PC-3 (cell line): ENCODE measurements at regions not wholly inside any gene's neighbourhood (a gene's known extent, or its start where the extent isn't known, plus 50 kb on each side); places are given as distances from the start of the nearest gene placed in this dataset.

Experiments used
- ATAC-seq: fragments of 200-7000 bp; cut with Tn5 transposase; 2 replicates; pipeline ENCODE4 v1.9.1; 2020; ENCODE audit warnings: mild to moderate bottlenecking, moderate library complexity
- BruUV-seq: library from RNA; stranded (reverse); fragments of 400-500 nt; replicated peaks from 2 replicates; lab custom pipeline; 2021; lab: Mats Ljungman, UMichigan
- CTCF ChIA-PET: fragments of 300-600 bp; sonication (Branson Sonifier 250); formaldehyde crosslinking; loops from one replicate; lab custom pipeline; 2022; ENCODE audit warnings: antibody characterized with exemption; lab: Charles Lee
- POLR2A ChIA-PET: fragments of 300-600 bp; sonication (Branson Sonifier 250); formaldehyde crosslinking; loops from one replicate; lab custom pipeline; 2022; ENCODE audit warnings: antibody characterized with exemption; ENCODE audit not compliant: unreplicated experiment; lab: Charles Lee
- DNase-seq: peaks from one replicate; pipeline ENCODE4 v3.0.0-alpha.2; 2015
- H2AFZ ChIP-seq: fragments of 300-600 bp; sonication (generic); 2 replicates; pipeline ENCODE4 v1.6.0; 2016; ENCODE audit warnings: antibody characterized with exemption, low read length
- H3F3A ChIP-seq: fragments of 300-600 bp; sonication (generic); one replicate; pipeline ENCODE4 v1.6.0; 2017; ENCODE audit warnings: antibody characterized with exemption, low read length, control low read depth, mild to moderate bottlenecking; ENCODE audit not compliant: unreplicated experiment
- H3K27ac ChIP-seq: fragments of 300-600 bp; sonication (generic); 2 replicates; pipeline ENCODE4 v1.5.1; 2016; ENCODE audit warnings: mild to moderate bottlenecking, low read length
- H3K27me3 ChIP-seq: fragments of 300-600 bp; sonication (generic); 2 replicates; pipeline ENCODE4 v1.6.1; 2016; ENCODE audit warnings: low read length, mixed read lengths
- H3K36me3 ChIP-seq: fragments of 300-600 bp; sonication (generic); 2 replicates; pipeline ENCODE4 v1.6.1; 2016; ENCODE audit warnings: low read depth, mixed run types, low read length, mixed read lengths
- H3K4me1 ChIP-seq: fragments of 300-600 bp; sonication (generic); 2 replicates; pipeline ENCODE4 v1.5.1; 2016; ENCODE audit warnings: low read length; ENCODE audit not compliant: insufficient read depth
- H3K4me2 ChIP-seq: fragments of 300-600 bp; sonication (generic); 2 replicates; pipeline ENCODE4 v1.6.0; 2016; ENCODE audit warnings: low read length
- H3K4me3 ChIP-seq: fragments of 300-600 bp; sonication (generic); 2 replicates; pipeline ENCODE4 v1.5.1; 2016; ENCODE audit warnings: mild to moderate bottlenecking, low read length, mixed read lengths
- H3K79me2 ChIP-seq: fragments of 300-600 bp; sonication (generic); 2 replicates; pipeline ENCODE4 v1.6.1; 2017; ENCODE audit warnings: low read length, mixed read lengths
- H3K9ac ChIP-seq: fragments of 300-600 bp; sonication (generic); 2 replicates; pipeline ENCODE4 v1.6.0; 2016; ENCODE audit warnings: mild to moderate bottlenecking, low read length
- H3K9me2 ChIP-seq: fragments of 300-600 bp; sonication (generic); replicated peaks from 2 replicates; pipeline ENCODE4 v1.6.1; 2016; ENCODE audit warnings: mixed run types, low read length, mixed read lengths
- H3K9me3 ChIP-seq: fragments of 300-600 bp; sonication (generic); 2 replicates; pipeline ENCODE4 v1.6.1; 2016; ENCODE audit warnings: low read length, mixed read lengths
- H4K20me1 ChIP-seq: fragments of 300-600 bp; sonication (generic); 2 replicates; pipeline ENCODE4 v1.6.1; 2016; ENCODE audit warnings: low read length, mixed read lengths
- EZH2 ChIP-seq: fragments of 300-600 bp; sonication (generic); IDR thresholded peaks from one replicate; pipeline ENCODE4 v1.6.1; 2017; ENCODE audit warnings: antibody characterized with exemption, mild to moderate bottlenecking, low read length; ENCODE audit not compliant: unreplicated experiment
- EZH2phosphoT487 ChIP-seq: fragments of 300-600 bp; sonication (generic); IDR thresholded peaks from 2 replicates; pipeline ENCODE4 v1.6.1; 2018; ENCODE audit warnings: mild to moderate bottlenecking, antibody characterized with exemption, low read length, borderline replicate concordance
- intact Hi-C: fragments of 100-400 bp; cut with micrococcal nuclease; formaldehyde crosslinking; loops from 2 replicates; pipeline ENCODE4 v1.9.0; 2023
- TF ChIP-seq, protein P1 (sequence below): fragments of 300-600 bp; sonication (generic); conservative IDR thresholded peaks from 2 replicates; pipeline ENCODE4 v1.5.1; 2017; ENCODE audit warnings: antibody characterized with exemption, low read depth, mild to moderate bottlenecking, low read length

DNA sequence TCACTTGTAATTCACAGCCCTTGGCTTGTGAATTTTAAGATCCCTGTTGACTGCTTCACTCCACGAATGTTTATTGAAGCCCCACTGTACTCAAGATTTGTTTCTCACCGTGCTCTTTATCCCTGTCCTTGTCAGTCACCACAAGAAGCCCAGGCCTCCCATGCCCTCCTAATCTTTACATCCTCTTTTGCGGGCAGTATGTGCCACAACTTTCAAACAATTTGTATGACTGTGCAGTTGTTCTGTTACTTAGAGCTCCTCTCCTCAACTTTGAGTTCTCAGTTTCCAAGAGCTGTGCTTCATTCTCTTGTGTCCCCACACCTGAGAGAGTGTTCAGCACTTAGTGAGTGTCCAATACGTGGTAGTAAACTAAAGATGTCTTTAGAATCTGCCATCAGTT lies 467.7 kb downstream of the NKX6-1 start:
- Histone ChIP-seq H3K79me2 (no peaks in the 10 kb centered on the region), H3K4me3 (no peak overlapping the region), H3K36me3 (no peaks in the 10 kb centered on the region), H3K9me2 (no peaks in the 10 kb centered on the region), H3K4me2 (no peak overlapping the region), H3K27ac (no peak overlapping the region), H4K20me1 (no peaks in the 10 kb centered on the region), H3K9me3 (no peaks in the 10 kb centered on the region), H3K9ac (no peak overlapping the region), H2AFZ (no peak overlapping the region), H3K4me1 (no peaks in the 10 kb centered on the region), H3F3A (no peaks in the 10 kb centered on the region), H3K27me3 (no peaks in the 10 kb centered on the region)
- DNase-seq, result no peak
- intact Hi-C loops, result no loop called here
- TF ChIP-seq EZH2phosphoT487 (no peak), EZH2 (no peak)
- TF ChIP-seq, protein P1, sequence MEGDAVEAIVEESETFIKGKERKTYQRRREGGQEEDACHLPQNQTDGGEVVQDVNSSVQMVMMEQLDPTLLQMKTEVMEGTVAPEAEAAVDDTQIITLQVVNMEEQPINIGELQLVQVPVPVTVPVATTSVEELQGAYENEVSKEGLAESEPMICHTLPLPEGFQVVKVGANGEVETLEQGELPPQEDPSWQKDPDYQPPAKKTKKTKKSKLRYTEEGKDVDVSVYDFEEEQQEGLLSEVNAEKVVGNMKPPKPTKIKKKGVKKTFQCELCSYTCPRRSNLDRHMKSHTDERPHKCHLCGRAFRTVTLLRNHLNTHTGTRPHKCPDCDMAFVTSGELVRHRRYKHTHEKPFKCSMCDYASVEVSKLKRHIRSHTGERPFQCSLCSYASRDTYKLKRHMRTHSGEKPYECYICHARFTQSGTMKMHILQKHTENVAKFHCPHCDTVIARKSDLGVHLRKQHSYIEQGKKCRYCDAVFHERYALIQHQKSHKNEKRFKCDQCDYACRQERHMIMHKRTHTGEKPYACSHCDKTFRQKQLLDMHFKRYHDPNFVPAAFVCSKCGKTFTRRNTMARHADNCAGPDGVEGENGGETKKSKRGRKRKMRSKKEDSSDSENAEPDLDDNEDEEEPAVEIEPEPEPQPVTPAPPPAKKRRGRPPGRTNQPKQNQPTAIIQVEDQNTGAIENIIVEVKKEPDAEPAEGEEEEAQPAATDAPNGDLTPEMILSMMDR, result no peak
- ChIA-PET POLR2A (no interaction called here), CTCF (no interaction called here)
- BruUV-seq, result no TSS peak
- ATAC-seq, result no peak

DNA sequence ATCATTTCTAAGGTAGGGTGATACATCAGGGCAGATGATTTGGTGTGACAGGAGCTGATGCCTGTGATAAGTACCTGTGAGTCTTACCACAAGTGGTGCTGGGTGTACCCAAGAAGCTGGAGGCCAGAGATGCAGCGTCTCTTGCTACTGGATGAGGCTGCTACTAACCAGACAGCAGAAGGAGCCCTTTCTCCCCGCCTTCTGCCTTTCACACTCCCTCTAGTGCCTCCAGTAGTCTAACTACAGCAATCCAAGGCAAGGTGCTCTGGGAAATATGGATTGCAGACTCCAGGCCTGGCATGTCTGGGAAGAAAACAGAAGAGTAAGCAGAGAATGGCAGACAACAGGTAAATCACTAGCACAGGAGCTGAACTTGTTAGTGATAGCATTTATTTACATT lies 470.8 kb downstream of the NKX6-1 start:
- CTCF ChIA-PET, result no interaction called here
- no peak for DNase-seq

DNA sequence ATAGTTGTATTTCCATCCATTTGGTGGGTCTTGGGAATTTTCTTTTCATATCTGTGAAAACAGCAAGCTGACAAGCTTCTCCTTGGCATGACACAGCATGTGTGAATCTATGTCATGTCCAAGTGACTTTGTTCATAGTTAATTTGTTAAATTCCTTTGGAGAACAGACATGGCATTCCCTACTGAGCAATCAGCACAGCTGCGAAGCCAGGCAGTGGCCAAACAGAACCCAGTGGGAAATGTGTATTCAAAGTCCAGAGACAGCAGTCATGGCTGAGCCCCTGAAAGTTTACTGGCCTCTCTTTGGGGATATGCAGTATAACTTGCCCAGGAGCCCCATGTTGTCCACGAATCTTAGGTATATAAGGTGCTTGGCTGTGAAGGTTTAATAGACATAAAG lies 474.7 kb downstream of the NKX6-1 start:
- Histone ChIP-seq H3K4me1 (no peaks in the 10 kb centered on the region), H3F3A (no peaks in the 10 kb centered on the region), H3K4me2 (no peak overlapping the region), H3K36me3 (no peaks in the 10 kb centered on the region), H3K4me3 (no peak overlapping the region), H3K9ac (no peak overlapping the region), H3K27ac (no peak overlapping the region), H3K79me2 (no peaks in the 10 kb centered on the region), H2AFZ (no peak overlapping the region), H3K27me3 (no peaks in the 10 kb centered on the region), H3K9me3 (no peaks in the 10 kb centered on the region), H3K9me2 (no peaks in the 10 kb centered on the region), H4K20me1 (no peaks in the 10 kb centered on the region)
- no TSS peak for BruUV-seq
- intact Hi-C loops, result no loop called here
- DNase-seq (no peak), ATAC-seq (no peak)
- POLR2A ChIA-PET, result no interaction called here
- CTCF ChIA-PET, result no interaction called here
- TF ChIP-seq, protein P1, result no peak
- TF ChIP-seq EZH2 (no peak), EZH2phosphoT487 (no peak)

More for the DNA sequence above, 470.8 kb downstream of the NKX6-1 start:
- Histone ChIP-seq H3K4me3 (no peak overlapping the region), H3K27me3 (no peaks in the 10 kb centered on the region), H3K9me3 (no peaks in the 10 kb centered on the region), H2AFZ (no peak overlapping the region), H3F3A (no peaks in the 10 kb centered on the region), H3K27ac (no peak overlapping the region), H3K36me3 (no peaks in the 10 kb centered on the region), H4K20me1 (no peaks in the 10 kb centered on the region), H3K4me2 (no peak overlapping the region), H3K9ac (no peak overlapping the region), H3K4me1 (no peaks in the 10 kb centered on the region), H3K9me2 (no peaks in the 10 kb centered on the region), H3K79me2 (no peaks in the 10 kb centered on the region)
- BruUV-seq, result no TSS peak
- ATAC-seq, result peak; percentile 80; the same call in 1 of the 2 replicates
- intact Hi-C loops, result no loop called here
- POLR2A ChIA-PET, result no interaction called here
- TF ChIP-seq EZH2 (no peak), EZH2phosphoT487 (no peak)
- TF ChIP-seq, protein P1, result no peak
